Neural cell (in vitro differentiated cells): ENCODE measurements at regions not wholly inside any gene's neighbourhood (a gene's known extent, or its start where the extent isn't known, plus 50 kb on each side); places are given as distances from the start of the nearest gene placed in this dataset.

Experiments
- H2AFZ ChIP-seq: fragments of 200-600, 300-800 bp; sonication (generic), shearing (Covaris generic); 2 replicates; pipeline ENCODE4 v1.6.0; 2014; ENCODE audit warnings: low read depth, mild to moderate bottlenecking, antibody characterized with exemption, low read length, moderate library complexity
- H3F3A ChIP-seq: fragments of 200-600 bp; shearing (Covaris generic); 2 replicates; pipeline ENCODE4 v1.6.1; 2016; ENCODE audit warnings: mild to moderate bottlenecking, moderate library complexity, mixed read lengths, antibody characterized with exemption, low read length; ENCODE audit not compliant: insufficient read depth, poor library complexity, severe bottlenecking
- H3K27ac ChIP-seq: fragments of 200-600, 300-800 bp; sonication (generic), shearing (Covaris generic); 2 replicates; pipeline ENCODE4 v1.5.1; 2014; ENCODE audit warnings: mild to moderate bottlenecking, low read length, moderate library complexity
- H3K27me3 ChIP-seq: fragments of 300-800, 200-600 bp; sonication (generic), shearing (Covaris generic); 2 replicates; pipeline ENCODE4 v1.6.0; 2014; ENCODE audit warnings: mild to moderate bottlenecking, low read depth, low read length, moderate library complexity; ENCODE audit not compliant: insufficient read depth
- H3K36me3 ChIP-seq: fragments of 300-800, 200-600 bp; sonication (generic), shearing (Covaris generic); 2 replicates; pipeline ENCODE4 v1.5.1; 2014; ENCODE audit warnings: mild to moderate bottlenecking, antibody characterized with exemption, low read length, moderate library complexity; ENCODE audit not compliant: insufficient read depth
- H3K4me2 ChIP-seq: fragments of 300-800, 200-600 bp; sonication (generic), shearing (Covaris generic); 2 replicates; pipeline ENCODE4 v1.6.0; 2014; ENCODE audit warnings: mild to moderate bottlenecking, low read length
- H3K4me3 ChIP-seq: fragments of 300-800, 200-600 bp; sonication (generic), shearing (Covaris generic); 2 replicates; pipeline ENCODE4 v1.5.1; 2014; ENCODE audit warnings: mild to moderate bottlenecking, low read length, moderate library complexity
- H3K79me2 ChIP-seq: fragments of 200-600 bp; shearing (Covaris generic); replicated peaks from 2 replicates; pipeline ENCODE4 v1.6.0; 2014; ENCODE audit warnings: mild to moderate bottlenecking, low read length, moderate library complexity; ENCODE audit not compliant: insufficient read depth
- H3K9ac ChIP-seq: fragments of 300-800, 200-600 bp; sonication (generic), shearing (Covaris generic); 2 replicates; pipeline ENCODE4 v1.6.1; 2016; ENCODE audit warnings: mild to moderate bottlenecking, low read length, mixed read lengths
- H3K9me2 ChIP-seq: fragments of 200-600 bp; shearing (Covaris generic); 2 replicates; pipeline ENCODE4 v1.6.1; 2016; ENCODE audit warnings: mild to moderate bottlenecking, low read length, mixed read lengths; ENCODE audit not compliant: insufficient read depth
- H3K9me3 ChIP-seq: fragments of 200-600, 300-800 bp; sonication (generic), shearing (Covaris generic); 2 replicates; pipeline ENCODE4 v1.6.1; 2016; ENCODE audit warnings: mild to moderate bottlenecking, mixed run types, low read length, moderate library complexity, mixed read lengths
- H4K20me1 ChIP-seq: fragments of 200-600 bp; shearing (Covaris generic); 2 replicates; pipeline ENCODE4 v1.6.1; 2016; ENCODE audit warnings: mild to moderate bottlenecking, mixed run types; ENCODE audit not compliant: insufficient read depth
- EP300 ChIP-seq: fragments of 450-650 bp; conservative IDR thresholded peaks from 2 replicates; pipeline ENCODE4 v1.6.1; 2014; ENCODE audit warnings: antibody characterized with exemption, mild to moderate bottlenecking, moderate library complexity; ENCODE audit not compliant: poor library complexity, severe bottlenecking
- EZH2 ChIP-seq: fragments of 200-600, 300-800 bp; shearing (Covaris generic), sonication (generic); IDR thresholded peaks from 2 replicates; pipeline ENCODE4 v1.6.1; 2014; ENCODE audit warnings: antibody characterized with exemption, low read length, borderline replicate concordance, mild to moderate bottlenecking; ENCODE audit not compliant: insufficient read depth, poor library complexity, severe bottlenecking
- MXI1 ChIP-seq: fragments of 450-650 bp; conservative IDR thresholded peaks from 2 replicates; pipeline ENCODE4 v1.6.1; 2014; ENCODE audit warnings: antibody characterized with exemption, mild to moderate bottlenecking; ENCODE audit not compliant: poor library complexity, severe bottlenecking
- POLR2AphosphoS5 ChIP-seq: IDR thresholded peaks from 2 replicates; pipeline ENCODE4 v1.6.1; 2012
- RAD21 ChIP-seq: fragments of 450-650 bp; conservative IDR thresholded peaks from 2 replicates; pipeline ENCODE4 v1.6.1; 2014; ENCODE audit warnings: antibody characterized with exemption, mild to moderate bottlenecking, moderate library complexity
- SMC3 ChIP-seq: fragments of 450-650 bp; conservative IDR thresholded peaks from 2 replicates; pipeline ENCODE4 v1.6.1; 2014; ENCODE audit warnings: antibody characterized with exemption, mild to moderate bottlenecking, moderate library complexity; ENCODE audit not compliant: poor library complexity
- TAF1 ChIP-seq: IDR thresholded peaks from 2 replicates; pipeline ENCODE4 v1.6.1; 2012; ENCODE audit warnings: low read depth
- TF ChIP-seq, protein P1 (sequence below): fragments of 450-650 bp; IDR thresholded peaks from 2 replicates; pipeline ENCODE4 v1.5.1; 2014; ENCODE audit warnings: antibody characterized with exemption, mild to moderate bottlenecking, moderate library complexity; ENCODE audit not compliant: poor library complexity, severe bottlenecking
- TF ChIP-seq, protein P2 (sequence below): IDR thresholded peaks from 2 replicates; pipeline ENCODE4 v1.6.1; 2012; ENCODE audit warnings: borderline replicate concordance

DNA sequence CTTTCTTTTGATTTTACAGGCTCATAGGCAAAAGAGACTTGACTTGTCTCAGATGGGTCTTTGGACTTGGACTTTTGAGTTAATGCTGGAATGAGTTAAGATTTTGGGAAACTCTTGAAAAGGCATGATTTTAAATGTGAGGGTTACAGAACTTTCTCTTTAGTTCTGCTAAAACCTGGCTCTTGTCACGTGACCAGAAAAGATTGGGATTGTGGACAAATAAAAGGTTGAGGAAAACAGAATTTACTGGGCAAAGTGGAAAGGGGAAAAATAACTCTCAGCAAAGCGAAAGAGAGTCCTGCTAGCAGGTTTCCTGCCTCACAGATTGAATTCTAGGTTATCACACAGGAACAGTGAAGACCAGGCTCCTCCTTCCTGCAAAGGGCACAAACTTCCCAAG lies 114.0 kb downstream of the SPANXN4 start:
- Histone ChIP-seq H3K9me2 (no peaks in the 10 kb centered on the region), H3K27me3 (no peaks in the 10 kb centered on the region), H3F3A (no peaks in the 10 kb centered on the region), H3K4me2 (no peak overlapping the region), H2AFZ (no peak overlapping the region), H3K9me3 (no peaks in the 10 kb centered on the region), H3K36me3 (no peaks in the 10 kb centered on the region), H3K27ac (no peak overlapping the region), H3K4me3 (no peak overlapping the region), H4K20me1 (no peaks in the 10 kb centered on the region), H3K79me2 (no peaks in the 10 kb centered on the region), H3K9ac (no peak overlapping the region)
- TF ChIP-seq TAF1 (no peak), EP300 (no peak)

DNA sequence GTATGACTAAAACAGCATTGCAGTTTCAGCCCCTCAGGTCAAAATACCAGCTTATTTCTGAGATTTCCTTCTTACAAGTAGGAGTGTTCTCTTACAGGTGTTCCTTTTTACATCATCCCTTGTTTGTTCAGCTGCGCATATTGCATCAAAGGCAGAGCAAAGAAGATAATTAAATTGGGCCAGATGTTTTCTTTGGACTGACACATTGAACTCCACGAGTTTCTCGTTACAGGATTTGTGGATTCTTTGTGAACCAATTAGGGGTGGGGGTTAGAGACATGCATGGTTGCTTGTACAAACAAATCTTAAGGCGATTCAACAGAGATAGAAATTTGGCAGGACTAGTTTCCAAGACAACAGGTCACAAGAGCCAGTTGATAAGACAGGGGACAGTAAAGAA lies 95.7 kb downstream of the SPANXN4 start:
- H3K9ac ChIP-seq, result no peak overlapping the region
- no peak for TF ChIP-seq TAF1
- TF ChIP-seq, protein P1, sequence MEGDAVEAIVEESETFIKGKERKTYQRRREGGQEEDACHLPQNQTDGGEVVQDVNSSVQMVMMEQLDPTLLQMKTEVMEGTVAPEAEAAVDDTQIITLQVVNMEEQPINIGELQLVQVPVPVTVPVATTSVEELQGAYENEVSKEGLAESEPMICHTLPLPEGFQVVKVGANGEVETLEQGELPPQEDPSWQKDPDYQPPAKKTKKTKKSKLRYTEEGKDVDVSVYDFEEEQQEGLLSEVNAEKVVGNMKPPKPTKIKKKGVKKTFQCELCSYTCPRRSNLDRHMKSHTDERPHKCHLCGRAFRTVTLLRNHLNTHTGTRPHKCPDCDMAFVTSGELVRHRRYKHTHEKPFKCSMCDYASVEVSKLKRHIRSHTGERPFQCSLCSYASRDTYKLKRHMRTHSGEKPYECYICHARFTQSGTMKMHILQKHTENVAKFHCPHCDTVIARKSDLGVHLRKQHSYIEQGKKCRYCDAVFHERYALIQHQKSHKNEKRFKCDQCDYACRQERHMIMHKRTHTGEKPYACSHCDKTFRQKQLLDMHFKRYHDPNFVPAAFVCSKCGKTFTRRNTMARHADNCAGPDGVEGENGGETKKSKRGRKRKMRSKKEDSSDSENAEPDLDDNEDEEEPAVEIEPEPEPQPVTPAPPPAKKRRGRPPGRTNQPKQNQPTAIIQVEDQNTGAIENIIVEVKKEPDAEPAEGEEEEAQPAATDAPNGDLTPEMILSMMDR, result no peak
- no peak for TF ChIP-seq POLR2AphosphoS5
- no peak for TF ChIP-seq EP300
- TF ChIP-seq MXI1, result no peak
- no peak for TF ChIP-seq SMC3
- TF ChIP-seq EZH2, result no peak
- TF ChIP-seq, protein P2, sequence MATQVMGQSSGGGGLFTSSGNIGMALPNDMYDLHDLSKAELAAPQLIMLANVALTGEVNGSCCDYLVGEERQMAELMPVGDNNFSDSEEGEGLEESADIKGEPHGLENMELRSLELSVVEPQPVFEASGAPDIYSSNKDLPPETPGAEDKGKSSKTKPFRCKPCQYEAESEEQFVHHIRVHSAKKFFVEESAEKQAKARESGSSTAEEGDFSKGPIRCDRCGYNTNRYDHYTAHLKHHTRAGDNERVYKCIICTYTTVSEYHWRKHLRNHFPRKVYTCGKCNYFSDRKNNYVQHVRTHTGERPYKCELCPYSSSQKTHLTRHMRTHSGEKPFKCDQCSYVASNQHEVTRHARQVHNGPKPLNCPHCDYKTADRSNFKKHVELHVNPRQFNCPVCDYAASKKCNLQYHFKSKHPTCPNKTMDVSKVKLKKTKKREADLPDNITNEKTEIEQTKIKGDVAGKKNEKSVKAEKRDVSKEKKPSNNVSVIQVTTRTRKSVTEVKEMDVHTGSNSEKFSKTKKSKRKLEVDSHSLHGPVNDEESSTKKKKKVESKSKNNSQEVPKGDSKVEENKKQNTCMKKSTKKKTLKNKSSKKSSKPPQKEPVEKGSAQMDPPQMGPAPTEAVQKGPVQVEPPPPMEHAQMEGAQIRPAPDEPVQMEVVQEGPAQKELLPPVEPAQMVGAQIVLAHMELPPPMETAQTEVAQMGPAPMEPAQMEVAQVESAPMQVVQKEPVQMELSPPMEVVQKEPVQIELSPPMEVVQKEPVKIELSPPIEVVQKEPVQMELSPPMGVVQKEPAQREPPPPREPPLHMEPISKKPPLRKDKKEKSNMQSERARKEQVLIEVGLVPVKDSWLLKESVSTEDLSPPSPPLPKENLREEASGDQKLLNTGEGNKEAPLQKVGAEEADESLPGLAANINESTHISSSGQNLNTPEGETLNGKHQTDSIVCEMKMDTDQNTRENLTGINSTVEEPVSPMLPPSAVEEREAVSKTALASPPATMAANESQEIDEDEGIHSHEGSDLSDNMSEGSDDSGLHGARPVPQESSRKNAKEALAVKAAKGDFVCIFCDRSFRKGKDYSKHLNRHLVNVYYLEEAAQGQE, result no peak
- no peak for TF ChIP-seq RAD21
- H3K9me2 ChIP-seq, result no peaks in the 10 kb centered on the region
- H3F3A ChIP-seq, result no peaks in the 10 kb centered on the region
- no peaks in the 10 kb centered on the region for H3K27me3 ChIP-seq
- no peaks in the 10 kb centered on the region for H3K36me3 ChIP-seq
- no peak overlapping the region for H2AFZ ChIP-seq
- H3K27ac ChIP-seq, result no peak overlapping the region
- no peaks in the 10 kb centered on the region for H3K9me3 ChIP-seq
- no peak overlapping the region for H3K4me2 ChIP-seq
- no peaks in the 10 kb centered on the region for H3K79me2 ChIP-seq
- H3K4me3 ChIP-seq, result no peak overlapping the region
- no peaks in the 10 kb centered on the region for H4K20me1 ChIP-seq

DNA sequence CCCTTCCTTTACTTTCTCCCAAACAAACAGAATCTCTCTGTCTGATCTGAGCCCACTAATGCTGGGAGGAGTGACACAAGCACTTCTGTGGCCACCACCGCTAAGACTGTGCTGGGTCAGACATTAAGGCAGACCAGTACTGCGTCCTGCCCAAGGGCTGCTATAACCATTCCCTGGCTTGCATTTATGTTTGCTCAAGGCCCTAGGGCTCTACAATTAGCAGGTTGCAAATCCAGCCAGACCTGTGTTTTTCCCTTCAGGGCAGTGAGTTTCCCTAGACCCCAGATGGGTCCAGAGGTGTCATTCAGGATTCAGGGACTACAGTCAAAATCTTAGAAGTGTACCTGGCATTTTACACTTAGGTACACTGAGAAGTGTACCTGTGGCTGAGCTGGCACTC lies 89.7 kb downstream of the SPANXN4 start:
- no peaks in the 10 kb centered on the region for H3K9me2 ChIP-seq
- H3K79me2 ChIP-seq, result no peaks in the 10 kb centered on the region
- H3K27me3 ChIP-seq, result no peaks in the 10 kb centered on the region
- H3F3A ChIP-seq, result no peaks in the 10 kb centered on the region
- TF ChIP-seq, protein P1, result no peak
- TF ChIP-seq POLR2AphosphoS5 (no peak), MXI1 (no peak), EP300 (no peak), EZH2 (no peak), TAF1 (no peak), SMC3 (no peak), RAD21 (no peak)
- TF ChIP-seq, protein P2, result no peak
- H3K9ac ChIP-seq, result no peak overlapping the region
- H4K20me1 ChIP-seq, result no peaks in the 10 kb centered on the region
- no peak overlapping the region for H2AFZ ChIP-seq
- no peak overlapping the region for H3K4me2 ChIP-seq
- no peak overlapping the region for H3K4me3 ChIP-seq
- H3K36me3 ChIP-seq, result no peaks in the 10 kb centered on the region
- H3K9me3 ChIP-seq, result no peaks in the 10 kb centered on the region
- H3K27ac ChIP-seq, result no peak overlapping the region
